GM12878 (cell line): ENCODE measurements at regions not wholly inside any gene's neighbourhood (a gene's known extent, or its start where the extent isn't known, plus 50 kb on each side); places are given as distances from the start of the nearest gene placed in this dataset.

Experiments used
- ATF2 ChIP-seq: IDR thresholded peaks from 2 replicates; pipeline ENCODE4 v1.6.1; 2012; ENCODE audit warnings: low read length, inconsistent platforms
- BHLHE40 ChIP-seq, 2 experiments: fragments of 450-650 bp in 1 of 2; IDR thresholded peaks; 2 replicates each; pipeline ENCODE4 v1.6.1; 2011 to 2017; ENCODE audit warnings: low read depth in 2 of 2, borderline replicate concordance in 1 of 2, improper control_type of control experiment in 1 of 2, low read length in 1 of 2, mild to moderate bottlenecking in 1 of 2
- BRCA1 ChIP-seq: IDR thresholded peaks from 2 replicates; pipeline ENCODE4 v1.6.1; 2011; ENCODE audit warnings: low read depth, low read length, improper control_type of control experiment
- NFYB ChIP-seq: IDR thresholded peaks from 2 replicates; pipeline ENCODE4 v1.6.1; 2011; ENCODE audit warnings: low read depth, mild to moderate bottlenecking, low read length, improper control_type of control experiment, moderate library complexity; ENCODE audit not compliant: insufficient read depth
- POLR2AphosphoS5 ChIP-seq: IDR thresholded peaks from 2 replicates; pipeline ENCODE4 v1.6.1; 2011; ENCODE audit warnings: mild to moderate bottlenecking, low read length, inconsistent platforms
- RB1 ChIP-seq: fragments of 450-650 bp; formaldehyde crosslinking; IDR thresholded peaks from 2 replicates; pipeline ENCODE4 v1.6.1; 2017; ENCODE audit warnings: mild to moderate bottlenecking, borderline replicate concordance
- RFX5 ChIP-seq: IDR thresholded peaks from 2 replicates; pipeline ENCODE4 v1.6.1; 2011; ENCODE audit warnings: low read depth, low read length, improper control_type of control experiment
- STAT1 ChIP-seq: fragments of 450-650 bp; conservative IDR thresholded peaks from 2 replicates; pipeline ENCODE4 v1.6.1; 2014; ENCODE audit warnings: antibody characterized with exemption, mild to moderate bottlenecking
- TF ChIP-seq, protein P1 (sequence below): fragments of 450-650 bp; IDR thresholded peaks from 2 replicates; pipeline ENCODE4 v1.6.1; 2017; ENCODE audit warnings: mild to moderate bottlenecking
- TF ChIP-seq, protein P2 (sequence below), 3 experiments: IDR thresholded peaks in 2 of 3; conservative IDR thresholded peaks in 1 of 3; 2 replicates each; pipeline ENCODE4 v1.5.1; 2011; ENCODE audit warnings: low read depth in 3 of 3, low read length in 3 of 3, mild to moderate bottlenecking in 3 of 3, control low read depth in 2 of 3, moderate library complexity in 2 of 3, inconsistent platforms in 1 of 3, mixed read lengths in 1 of 3; ENCODE audit not compliant: control insufficient read depth in 2 of 3, insufficient read depth in 1 of 3; ENCODE audit errors: extremely low read depth in 1 of 3
- TF ChIP-seq, protein P3 (sequence below): IDR thresholded peaks from 2 replicates; pipeline ENCODE4 v1.6.1; 2011; ENCODE audit warnings: borderline replicate concordance, low read depth, mild to moderate bottlenecking, moderate library complexity, mixed read lengths, low read length; ENCODE audit not compliant: insufficient read depth; ENCODE audit errors: extremely low read length

DNA sequence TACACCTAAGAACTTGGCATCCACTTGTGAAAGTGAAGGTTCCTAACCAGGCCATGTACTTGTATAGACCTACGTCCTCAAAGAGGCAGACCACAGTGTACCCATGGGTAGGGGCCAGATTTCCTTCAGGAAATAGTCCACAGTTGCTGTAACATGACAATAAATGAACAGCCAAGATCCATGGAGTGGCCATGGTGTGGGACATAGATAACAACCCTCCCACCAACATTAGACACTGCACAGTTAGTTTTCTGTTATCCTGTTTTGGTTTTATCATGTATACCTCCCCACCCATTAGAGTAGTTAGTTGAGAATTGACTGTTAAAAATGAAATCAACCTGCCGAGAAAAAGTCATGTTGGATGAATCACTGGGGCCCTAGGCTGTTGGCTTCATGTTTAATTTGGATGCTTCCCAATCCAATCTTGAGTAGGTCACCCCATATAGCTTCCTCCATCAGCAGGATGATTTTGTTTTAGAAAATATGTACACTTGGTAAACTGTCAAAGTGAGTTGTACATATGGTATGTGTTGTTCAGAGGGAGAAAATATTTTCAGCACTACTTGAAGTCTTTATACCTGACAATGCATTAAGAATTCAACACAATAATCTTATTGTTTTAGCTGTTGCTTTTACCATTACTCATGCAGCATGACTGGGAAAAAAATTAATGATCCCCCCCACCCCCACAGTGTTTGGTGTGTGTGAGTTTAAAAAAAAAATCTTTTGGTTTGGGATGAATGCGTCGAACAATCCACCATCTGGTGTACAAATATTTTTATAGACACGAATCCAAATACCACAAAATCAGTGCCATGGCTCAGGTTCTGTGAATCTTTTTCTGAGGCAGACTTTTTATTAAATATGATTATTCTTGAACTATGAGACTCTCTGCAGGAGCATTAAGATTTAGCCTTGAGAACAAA, 88.3 kb upstream of the ARHGAP29 start:
- TF ChIP-seq RFX5 (no peak), POLR2AphosphoS5 (no peak), STAT1 (no peak), BHLHE40 (IDR thresholded peaks at IDR 0.05; ENCODE audit: borderline replicate concordance in 1 of 2, low read depth in 2 of 2, low read length in 1 of 2) (no peak), ATF2 (no peak), BRCA1 (no peak), RB1 (no peak), NFYB (no peak)
- TF ChIP-seq, protein P1, sequence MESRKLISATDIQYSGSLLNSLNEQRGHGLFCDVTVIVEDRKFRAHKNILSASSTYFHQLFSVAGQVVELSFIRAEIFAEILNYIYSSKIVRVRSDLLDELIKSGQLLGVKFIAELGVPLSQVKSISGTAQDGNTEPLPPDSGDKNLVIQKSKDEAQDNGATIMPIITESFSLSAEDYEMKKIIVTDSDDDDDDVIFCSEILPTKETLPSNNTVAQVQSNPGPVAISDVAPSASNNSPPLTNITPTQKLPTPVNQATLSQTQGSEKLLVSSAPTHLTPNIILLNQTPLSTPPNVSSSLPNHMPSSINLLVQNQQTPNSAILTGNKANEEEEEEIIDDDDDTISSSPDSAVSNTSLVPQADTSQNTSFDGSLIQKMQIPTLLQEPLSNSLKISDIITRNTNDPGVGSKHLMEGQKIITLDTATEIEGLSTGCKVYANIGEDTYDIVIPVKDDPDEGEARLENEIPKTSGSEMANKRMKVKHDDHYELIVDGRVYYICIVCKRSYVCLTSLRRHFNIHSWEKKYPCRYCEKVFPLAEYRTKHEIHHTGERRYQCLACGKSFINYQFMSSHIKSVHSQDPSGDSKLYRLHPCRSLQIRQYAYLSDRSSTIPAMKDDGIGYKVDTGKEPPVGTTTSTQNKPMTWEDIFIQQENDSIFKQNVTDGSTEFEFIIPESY = no peak
- TF ChIP-seq, protein P2, sequence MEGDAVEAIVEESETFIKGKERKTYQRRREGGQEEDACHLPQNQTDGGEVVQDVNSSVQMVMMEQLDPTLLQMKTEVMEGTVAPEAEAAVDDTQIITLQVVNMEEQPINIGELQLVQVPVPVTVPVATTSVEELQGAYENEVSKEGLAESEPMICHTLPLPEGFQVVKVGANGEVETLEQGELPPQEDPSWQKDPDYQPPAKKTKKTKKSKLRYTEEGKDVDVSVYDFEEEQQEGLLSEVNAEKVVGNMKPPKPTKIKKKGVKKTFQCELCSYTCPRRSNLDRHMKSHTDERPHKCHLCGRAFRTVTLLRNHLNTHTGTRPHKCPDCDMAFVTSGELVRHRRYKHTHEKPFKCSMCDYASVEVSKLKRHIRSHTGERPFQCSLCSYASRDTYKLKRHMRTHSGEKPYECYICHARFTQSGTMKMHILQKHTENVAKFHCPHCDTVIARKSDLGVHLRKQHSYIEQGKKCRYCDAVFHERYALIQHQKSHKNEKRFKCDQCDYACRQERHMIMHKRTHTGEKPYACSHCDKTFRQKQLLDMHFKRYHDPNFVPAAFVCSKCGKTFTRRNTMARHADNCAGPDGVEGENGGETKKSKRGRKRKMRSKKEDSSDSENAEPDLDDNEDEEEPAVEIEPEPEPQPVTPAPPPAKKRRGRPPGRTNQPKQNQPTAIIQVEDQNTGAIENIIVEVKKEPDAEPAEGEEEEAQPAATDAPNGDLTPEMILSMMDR (IDR thresholded peaks at IDR 0.05 in 2 of 3, conservative IDR thresholded peaks at IDR 0.05 in 1 of 3; ENCODE audit: control insufficient read depth in 2 of 3, extremely low read depth in 1 of 3, insufficient read depth in 1 of 3, low read depth in 3 of 3, low read length in 3 of 3) = no peak
- TF ChIP-seq, protein P3, sequence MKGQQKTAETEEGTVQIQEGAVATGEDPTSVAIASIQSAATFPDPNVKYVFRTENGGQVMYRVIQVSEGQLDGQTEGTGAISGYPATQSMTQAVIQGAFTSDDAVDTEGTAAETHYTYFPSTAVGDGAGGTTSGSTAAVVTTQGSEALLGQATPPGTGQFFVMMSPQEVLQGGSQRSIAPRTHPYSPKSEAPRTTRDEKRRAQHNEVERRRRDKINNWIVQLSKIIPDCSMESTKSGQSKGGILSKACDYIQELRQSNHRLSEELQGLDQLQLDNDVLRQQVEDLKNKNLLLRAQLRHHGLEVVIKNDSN = no peak
